HEK293 (cell line): ENCODE measurements at regions not wholly inside any gene's neighbourhood (a gene's known extent, or its start where the extent isn't known, plus 50 kb on each side); places are given as distances from the start of the nearest gene placed in this dataset.

Experiments
- CTCF ChIA-PET: fragments of 350-600 bp; formaldehyde crosslinking; extraction: SDS; loops from one replicate; lab custom pipeline; 2021; ENCODE audit warnings: antibody characterized with exemption; lab: Yijun Ruan, JAX
- POLR2A ChIA-PET: fragments of 300-600 bp; formaldehyde crosslinking; extraction: SDS; loops from one replicate; lab custom pipeline; 2020; ENCODE audit warnings: antibody characterized with exemption, inconsistent platforms; lab: Yijun Ruan, JAX
- H3K27ac ChIP-seq: fragments of 200-500 bp; sonication (Bioruptor generic); 2 replicates; pipeline ENCODE4 v1.5.1; 2014; ENCODE audit warnings: low read depth, low read length, control low read depth, inconsistent platforms; ENCODE audit errors: extremely low read depth
- H3K36me3 ChIP-seq, 2 experiments: fragments of 200-500 bp in 1 of 2; sonication (Bioruptor generic) in 1 of 2; 1 replicate in 1 of 2; 2 replicates in 1 of 2; pipeline ENCODE4 v1.5.1; 2014 to 2017; ENCODE audit warnings: inconsistent platforms in 2 of 2, low read length in 2 of 2; ENCODE audit not compliant: control insufficient read depth in 2 of 2, insufficient read depth in 1 of 2
- H3K4me1 ChIP-seq: fragments of 200-500 bp; sonication (Bioruptor generic); 2 replicates; pipeline ENCODE4 v1.5.1; 2014; ENCODE audit warnings: mild to moderate bottlenecking, low read length, inconsistent platforms; ENCODE audit not compliant: control insufficient read depth, insufficient read depth
- H3K4me3 ChIP-seq: 2 replicates; pipeline ENCODE4 v1.5.1; 2011; ENCODE audit warnings: low read depth, mild to moderate bottlenecking, control low read depth, low read length, moderate library complexity
- H3K9me3 ChIP-seq: fragments of 200-500 bp; sonication (Bioruptor generic); 2 replicates; pipeline ENCODE4 v1.5.1; 2014; ENCODE audit warnings: low read depth, low read length, inconsistent platforms; ENCODE audit not compliant: control insufficient read depth, insufficient read depth
- GFI1B ChIP-seq: fragments of 450-650 bp; formaldehyde crosslinking; IDR thresholded peaks from 2 replicates; pipeline ENCODE4 v1.5.1; 2016; ENCODE audit warnings: missing biosample characterization, missing genetic modification characterization
- KLF1 ChIP-seq: fragments of 450-650 bp; formaldehyde crosslinking; IDR thresholded peaks from 2 replicates; pipeline ENCODE4 v1.5.1; 2016; ENCODE audit warnings: missing biosample characterization, missing genetic modification characterization
- KLF16 ChIP-seq: fragments of 450-650 bp; formaldehyde crosslinking; IDR thresholded peaks from 2 replicates; pipeline ENCODE4 v1.5.1; 2017; ENCODE audit warnings: missing biosample characterization, missing genetic modification characterization
- KLF17 ChIP-seq: fragments of 450-650 bp; formaldehyde crosslinking; IDR thresholded peaks from 2 replicates; pipeline ENCODE4 v1.5.1; 2016; ENCODE audit warnings: missing biosample characterization, missing genetic modification characterization
- PATZ1 ChIP-seq: fragments of 450-650 bp; formaldehyde crosslinking; IDR thresholded peaks from 2 replicates; pipeline ENCODE4 v1.5.1; 2016; ENCODE audit warnings: missing biosample characterization, missing genetic modification characterization
- YY1 ChIP-seq: fragments of 450-650 bp; formaldehyde crosslinking; IDR thresholded peaks from 2 replicates; pipeline ENCODE4 v1.5.1; 2018; ENCODE audit warnings: missing biosample characterization, missing genetic modification characterization
- ZBTB17 ChIP-seq: fragments of 450-650 bp; formaldehyde crosslinking; IDR thresholded peaks from 2 replicates; pipeline ENCODE4 v1.5.1; 2016; ENCODE audit warnings: missing biosample characterization, missing genetic modification characterization
- ZFP69B ChIP-seq: fragments of 450-650 bp; formaldehyde crosslinking; IDR thresholded peaks from 2 replicates; pipeline ENCODE4 v1.5.1; 2016; ENCODE audit warnings: missing biosample characterization, missing genetic modification characterization
- ZIC2 ChIP-seq: fragments of 450-650 bp; formaldehyde crosslinking; IDR thresholded peaks from 2 replicates; pipeline ENCODE4 v1.5.1; 2016; ENCODE audit warnings: missing biosample characterization, missing genetic modification characterization
- ZNF10 ChIP-seq: fragments of 450-650 bp; formaldehyde crosslinking; IDR thresholded peaks from 2 replicates; pipeline ENCODE4 v1.5.1; 2017; ENCODE audit warnings: missing biosample characterization, missing genetic modification characterization
- ZNF133 ChIP-seq: fragments of 450-650 bp; formaldehyde crosslinking; IDR thresholded peaks from 2 replicates; pipeline ENCODE4 v1.5.1; 2016; ENCODE audit warnings: missing biosample characterization, missing genetic modification characterization
- ZNF140 ChIP-seq: fragments of 450-650 bp; formaldehyde crosslinking; IDR thresholded peaks from 2 replicates; pipeline ENCODE4 v1.5.1; 2016; ENCODE audit warnings: missing biosample characterization, missing genetic modification characterization
- ZNF146 ChIP-seq: fragments of 450-650 bp; formaldehyde crosslinking; IDR thresholded peaks from 2 replicates; pipeline ENCODE4 v1.5.1; 2016; ENCODE audit warnings: missing biosample characterization, missing genetic modification characterization
- ZNF155 ChIP-seq: fragments of 450-650 bp; formaldehyde crosslinking; IDR thresholded peaks from 2 replicates; pipeline ENCODE4 v1.5.1; 2016; ENCODE audit warnings: missing biosample characterization, missing genetic modification characterization
- ZNF16 ChIP-seq: fragments of 450-650 bp; formaldehyde crosslinking; IDR thresholded peaks from 2 replicates; pipeline ENCODE4 v1.5.1; 2016; ENCODE audit warnings: low read depth, missing biosample characterization, missing genetic modification characterization
- ZNF174 ChIP-seq: fragments of 450-650 bp; formaldehyde crosslinking; IDR thresholded peaks from 2 replicates; pipeline ENCODE4 v1.5.0; 2017; ENCODE audit warnings: missing biosample characterization, mild to moderate bottlenecking, missing genetic modification characterization
- ZNF175 ChIP-seq: fragments of 450-650 bp; formaldehyde crosslinking; IDR thresholded peaks from 2 replicates; pipeline ENCODE4 v1.5.1; 2016; ENCODE audit warnings: missing biosample characterization, missing genetic modification characterization
- ZNF280C ChIP-seq: fragments of 450-650 bp; formaldehyde crosslinking; IDR thresholded peaks from 2 replicates; pipeline ENCODE4 v1.5.1; 2016; ENCODE audit warnings: missing biosample characterization, missing genetic modification characterization
- ZNF302 ChIP-seq: fragments of 450-650 bp; formaldehyde crosslinking; IDR thresholded peaks from 2 replicates; pipeline ENCODE4 v1.5.1; 2016; ENCODE audit warnings: missing biosample characterization, missing genetic modification characterization, low read depth
- ZNF426 ChIP-seq: fragments of 450-650 bp; formaldehyde crosslinking; IDR thresholded peaks from 2 replicates; pipeline ENCODE4 v1.5.1; 2017; ENCODE audit warnings: missing biosample characterization, missing genetic modification characterization, mild to moderate bottlenecking, inconsistent platforms, moderate library complexity
- ZNF501 ChIP-seq: fragments of 450-650 bp; formaldehyde crosslinking; IDR thresholded peaks from 2 replicates; pipeline ENCODE4 v1.5.1; 2016; ENCODE audit warnings: missing biosample characterization, missing genetic modification characterization
- ZNF530 ChIP-seq: fragments of 450-650 bp; formaldehyde crosslinking; IDR thresholded peaks from 2 replicates; pipeline ENCODE4 v1.5.1; 2016; ENCODE audit warnings: low read depth, missing biosample characterization, missing genetic modification characterization
- ZNF549 ChIP-seq: fragments of 450-650 bp; IDR thresholded peaks from 2 replicates; pipeline ENCODE4 v1.5.1; 2018; ENCODE audit warnings: missing biosample characterization, missing genetic modification characterization, mild to moderate bottlenecking, inconsistent platforms, moderate library complexity
- ZNF558 ChIP-seq: fragments of 450-650 bp; formaldehyde crosslinking; IDR thresholded peaks from 2 replicates; pipeline ENCODE4 v1.5.1; 2016; ENCODE audit warnings: missing biosample characterization, missing genetic modification characterization
- ZNF624 ChIP-seq: fragments of 450-650 bp; formaldehyde crosslinking; IDR thresholded peaks from 2 replicates; pipeline ENCODE4 v1.5.1; 2017; ENCODE audit warnings: missing biosample characterization, missing genetic modification characterization
- ZNF626 ChIP-seq: fragments of 450-650 bp; sonication (Bioruptor Pico); formaldehyde crosslinking; IDR thresholded peaks from 2 replicates; pipeline ENCODE4 v1.5.1; 2018; ENCODE audit warnings: missing biosample characterization, missing genetic modification characterization, inconsistent platforms
- ZNF629 ChIP-seq: fragments of 450-650 bp; formaldehyde crosslinking; IDR thresholded peaks from 2 replicates; pipeline ENCODE4 v1.5.1; 2017; ENCODE audit warnings: missing biosample characterization, missing genetic modification characterization
- ZNF660 ChIP-seq: fragments of 450-650 bp; IDR thresholded peaks from 2 replicates; pipeline ENCODE4 v1.5.1; 2018; ENCODE audit warnings: missing biosample characterization, mild to moderate bottlenecking, missing genetic modification characterization
- ZNF664 ChIP-seq: fragments of 450-650 bp; formaldehyde crosslinking; IDR thresholded peaks from 2 replicates; pipeline ENCODE4 v1.5.1; 2016; ENCODE audit warnings: missing biosample characterization, missing genetic modification characterization
- ZNF670 ChIP-seq: fragments of 450-650 bp; formaldehyde crosslinking; IDR thresholded peaks from 2 replicates; pipeline ENCODE4 v1.5.1; 2016; ENCODE audit warnings: missing biosample characterization, missing genetic modification characterization, low read depth
- ZNF830 ChIP-seq: fragments of 450-650 bp; IDR thresholded peaks from 2 replicates; pipeline ENCODE4 v1.5.0; 2018; ENCODE audit warnings: missing biosample characterization, missing genetic modification characterization, low read depth, mild to moderate bottlenecking, moderate library complexity
- ZNF837 ChIP-seq: fragments of 450-650 bp; formaldehyde crosslinking; IDR thresholded peaks from 2 replicates; pipeline ENCODE4 v1.5.1; 2016; ENCODE audit warnings: missing biosample characterization, missing genetic modification characterization
- TF ChIP-seq, protein P1 (sequence below): fragments of 450-650 bp; formaldehyde crosslinking; IDR thresholded peaks from 2 replicates; pipeline ENCODE4 v1.5.1; 2017; ENCODE audit warnings: missing biosample characterization, missing genetic modification characterization

- H3K4me1 ChIP-seq = no peaks in the 10 kb centered on the region
- no peaks in the 10 kb centered on the region for H3K36me3 ChIP-seq
- CTCF ChIA-PET = no interaction called here
- no peak overlapping the region for H3K4me3 ChIP-seq
- H3K9me3 ChIP-seq = no peaks in the 10 kb centered on the region
- POLR2A ChIA-PET = no interaction called here
- no peak overlapping the region for H3K27ac ChIP-seq
- no peak for TF ChIP-seq ZNF501 (tag by site-specific recombination)
- TF ChIP-seq ZNF837 = no peak
- no peak for TF ChIP-seq ZNF660
- no peak for TF ChIP-seq ZNF830 (tag by site-specific recombination)
- no peak for TF ChIP-seq YY1 (tag by site-specific recombination)
- no peak for TF ChIP-seq ZNF426 (tag by site-specific recombination)
- TF ChIP-seq ZNF302 (tag by site-specific recombination) = no peak
- TF ChIP-seq ZBTB17 = no peak
- TF ChIP-seq ZNF10 = no peak
- no peak for TF ChIP-seq ZNF558 (tag by site-specific recombination)
- no peak for TF ChIP-seq ZNF175 (tag by site-specific recombination)
- TF ChIP-seq, protein P1, sequence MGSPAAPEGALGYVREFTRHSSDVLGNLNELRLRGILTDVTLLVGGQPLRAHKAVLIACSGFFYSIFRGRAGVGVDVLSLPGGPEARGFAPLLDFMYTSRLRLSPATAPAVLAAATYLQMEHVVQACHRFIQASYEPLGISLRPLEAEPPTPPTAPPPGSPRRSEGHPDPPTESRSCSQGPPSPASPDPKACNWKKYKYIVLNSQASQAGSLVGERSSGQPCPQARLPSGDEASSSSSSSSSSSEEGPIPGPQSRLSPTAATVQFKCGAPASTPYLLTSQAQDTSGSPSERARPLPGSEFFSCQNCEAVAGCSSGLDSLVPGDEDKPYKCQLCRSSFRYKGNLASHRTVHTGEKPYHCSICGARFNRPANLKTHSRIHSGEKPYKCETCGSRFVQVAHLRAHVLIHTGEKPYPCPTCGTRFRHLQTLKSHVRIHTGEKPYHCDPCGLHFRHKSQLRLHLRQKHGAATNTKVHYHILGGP = no peak
- TF ChIP-seq KLF17 (tag by site-specific recombination) = no peak
- TF ChIP-seq ZNF664 (tag by site-specific recombination) = no peak
- TF ChIP-seq ZNF549 (tag by site-specific recombination) = no peak
- TF ChIP-seq KLF1 = no peak
- no peak for TF ChIP-seq ZNF530 (tag by site-specific recombination)
- no peak for TF ChIP-seq ZIC2 (tag by site-specific recombination)
- no peak for TF ChIP-seq ZNF155 (tag by site-specific recombination)
- TF ChIP-seq, all 188 proteins: peak for 0
These were observed 174.0 kb upstream of the DIO2 start for GRCh38 chr14:80385336-80385735.

DNA sequence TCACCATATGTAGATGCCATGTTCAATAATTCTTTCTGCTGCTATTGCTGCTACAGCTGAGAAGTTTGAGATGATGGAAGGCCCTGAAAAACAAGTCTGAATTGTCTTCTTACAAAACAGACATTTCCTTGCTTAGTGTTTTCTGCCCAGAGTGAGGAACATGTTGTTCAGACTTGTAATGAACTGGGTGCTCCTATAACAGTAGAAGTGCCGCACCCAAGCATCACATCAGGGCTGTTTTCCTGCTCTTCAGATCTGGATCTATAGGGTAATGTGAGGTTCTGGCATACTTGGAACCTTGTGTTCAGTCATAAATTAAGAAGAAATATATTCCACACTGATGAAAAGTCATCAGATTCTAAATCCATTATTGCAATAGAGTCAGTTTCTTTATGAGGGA is 171.9 kb upstream of the DIO2 start:
- H3K36me3 ChIP-seq = no peaks in the 10 kb centered on the region
- ChIA-PET POLR2A (no interaction called here), CTCF (no interaction called here)
- no peak overlapping the region for H3K27ac ChIP-seq
- H3K4me1 ChIP-seq = no peaks in the 10 kb centered on the region
- H3K9me3 ChIP-seq = no peaks in the 10 kb centered on the region
- no peak overlapping the region for H3K4me3 ChIP-seq
- TF ChIP-seq ZNF280C (tag by site-specific recombination) (no peak), ZNF624 (tag by site-specific recombination) (no peak), ZNF174 (no peak), ZNF140 (tag by site-specific recombination) (no peak), PATZ1 (tag by site-specific recombination) (no peak), ZNF133 (tag by site-specific recombination) (no peak), ZNF670 (tag by site-specific recombination) (no peak), ZNF155 (tag by site-specific recombination) (no peak), ZNF629 (tag by site-specific recombination) (no peak), ZNF626 (tag by site-specific recombination) (no peak), GFI1B (no peak), ZFP69B (tag by site-specific recombination) (no peak), ZNF16 (tag by site-specific recombination) (no peak), KLF16 (no peak), ZNF146 (tag by site-specific recombination) (no peak)
